B cell (primary cell): ENCODE measurements at regions not wholly inside any gene's neighbourhood (a gene's known extent, or its start where the extent isn't known, plus 50 kb on each side); places are given as distances from the start of the nearest gene placed in this dataset.

ENCODE experiments used
- CTCF ChIP-seq: fragments of 200-600 bp; IDR thresholded peaks from one replicate; pipeline ENCODE4 v1.8.0; 2022; ENCODE audit warnings: antibody characterized with exemption, mild to moderate bottlenecking
- EZH2 ChIP-seq: IDR thresholded peaks from 2 replicates; pipeline ENCODE4 v1.6.1; 2012; ENCODE audit warnings: borderline replicate concordance, low read depth, mild to moderate bottlenecking, moderate library complexity, low read length; ENCODE audit not compliant: insufficient read depth, poor library complexity, severe bottlenecking

- TF ChIP-seq CTCF (no peak), EZH2 (no peak)
Observed at GRCh38 chr4:120400441-120400840, 333.8 kb upstream of the MAD2L1 start.
